HepG2 (cell line): ENCODE measurements at regions not wholly inside any gene's neighbourhood (a gene's known extent, or its start where the extent isn't known, plus 50 kb on each side); places are given as distances from the start of the nearest gene placed in this dataset.

Experiments
- ATAC-seq: fragments of 200-7000 bp; cut with Tn5 transposase; 3 replicates; pipeline ENCODE4 v1.9.1; 2020; ENCODE audit warnings: mild to moderate bottlenecking, moderate library complexity
- BruUV-seq: library from RNA; stranded (reverse); fragments of 400-500 nt; replicated peaks from 2 replicates; lab custom pipeline; 2021; lab: Mats Ljungman, UMichigan
- CTCF ChIA-PET: fragments of 300-600 bp; formaldehyde crosslinking; extraction: SDS; loops from one replicate; lab custom pipeline; 2021; ENCODE audit warnings: low total read pairs, inconsistent platforms, low intra/inter-chr PET ratio; lab: Yijun Ruan, JAX
- POLR2A ChIA-PET: fragments of 350-600 bp; sonication (Branson Sonifier 250); formaldehyde crosslinking; loops from one replicate; lab custom pipeline; 2020; ENCODE audit warnings: antibody characterized with exemption, inconsistent platforms; lab: Yijun Ruan, JAX
- DNase-seq: peaks from one replicate; pipeline ENCODE4 v3.0.0-alpha.2; 2015; ENCODE audit warnings: low spot score
- FAIRE-seq: peaks from 3 replicates; lab custom pipeline; 2011; peaks lifted over from hg19 to GRCh38; lab: Jason Lieb, UNC
- H2AFZ ChIP-seq: one replicate; pipeline ENCODE4 v1.6.1; 2011; ENCODE audit warnings: low read length, inconsistent platforms
- H3K27ac ChIP-seq: fragments of 300-600 bp; 3 replicates; pipeline ENCODE4 v1.8.0; 2011; ENCODE audit warnings: mixed run types, mild to moderate bottlenecking, mixed read lengths, low read length, inconsistent platforms; ENCODE audit not compliant: insufficient read depth; ENCODE audit errors: extremely low read length
- H3K27me3 ChIP-seq, 2 experiments: fragments of 200-600 bp in 1 of 2; 2 replicates in 1 of 2; 3 replicates in 1 of 2; pipeline versions ENCODE4 v1.6.0 to v1.8.0; 2011; ENCODE audit warnings: low read length in 2 of 2, mild to moderate bottlenecking in 2 of 2, moderate library complexity in 2 of 2, inconsistent platforms in 1 of 2; ENCODE audit not compliant: insufficient read depth in 2 of 2, control insufficient read depth in 1 of 2
- H3K36me3 ChIP-seq, 2 experiments: fragments of 200-600 bp in 1 of 2; replicated peaks in 1 of 2; 2 replicates in 1 of 2; 3 replicates in 1 of 2; pipeline versions ENCODE4 v1.5.1 to v1.8.0; 2011; ENCODE audit warnings: low read length in 2 of 2, inconsistent platforms in 1 of 2; ENCODE audit not compliant: insufficient read depth in 2 of 2, control insufficient read depth in 1 of 2
- H3K4me1 ChIP-seq: 2 replicates; pipeline ENCODE4 v1.5.1; 2012; ENCODE audit warnings: low read length, inconsistent platforms; ENCODE audit not compliant: insufficient read depth
- H3K4me2 ChIP-seq: 2 replicates; pipeline ENCODE4 v1.6.0; 2011; ENCODE audit warnings: low read depth, low read length, inconsistent platforms
- H3K4me3 ChIP-seq, 3 experiments: fragments of 200-600 bp in 1 of 3; sonication (generic), shearing (Covaris generic) in 1 of 3; replicated peaks in 1 of 3; 2 replicates each; pipeline ENCODE4 v1.5.1; 2011 to 2016; ENCODE audit warnings: low read length in 3 of 3, inconsistent platforms in 2 of 3, low read depth in 2 of 3, mild to moderate bottlenecking in 2 of 3, control low read depth in 1 of 3, mixed read lengths in 1 of 3; ENCODE audit not compliant: insufficient read depth in 1 of 3
- H3K79me2 ChIP-seq: one replicate; pipeline ENCODE4 v1.6.1; 2011; ENCODE audit warnings: low read length, inconsistent platforms; ENCODE audit not compliant: insufficient read depth
- H3K9ac ChIP-seq: 2 replicates; pipeline ENCODE4 v1.6.0; 2011; ENCODE audit warnings: mild to moderate bottlenecking, low read depth, low read length, inconsistent platforms; ENCODE audit not compliant: insufficient read depth
- H3K9me3 ChIP-seq: 2 replicates; pipeline ENCODE4 v1.5.1; 2012; ENCODE audit warnings: mild to moderate bottlenecking, low read length
- H4K20me1 ChIP-seq: 2 replicates; pipeline ENCODE4 v1.6.0; 2011; ENCODE audit warnings: inconsistent platforms, mild to moderate bottlenecking, low read length, moderate library complexity; ENCODE audit not compliant: insufficient read depth
- CBX2 ChIP-seq, 2 experiments: fragments of 200-600 bp in 1 of 2; sonication (generic); formaldehyde crosslinking in 1 of 2; IDR thresholded peaks; 2 replicates each; pipeline versions ENCODE4 v1.7.0 to v1.8.1; 2018 to 2022; ENCODE audit warnings: low read depth in 2 of 2, low read length in 1 of 2, mild to moderate bottlenecking in 1 of 2, missing genetic modification reagents in 1 of 2
- CCAR2 ChIP-seq: fragments of 200-400 bp; formaldehyde crosslinking; optimal IDR thresholded peaks from 2 replicates; pipeline ENCODE3; 2018; ENCODE audit warnings: low read depth, mild to moderate bottlenecking, low read length, moderate library complexity
- CREB1 ChIP-seq, 2 experiments: fragments of 450-650 bp in 1 of 2; IDR thresholded peaks; 2 replicates each; pipeline ENCODE4 v1.6.1; 2016 to 2017; ENCODE audit warnings: control low read depth in 1 of 2, mild to moderate bottlenecking in 1 of 2, missing compliant biosample characterization in 1 of 2, missing genetic modification characterization in 1 of 2
- RBAK ChIP-seq: sonication (generic); formaldehyde crosslinking; IDR thresholded peaks from 2 replicates; pipeline ENCODE4 v1.5.1; 2020; ENCODE audit warnings: mild to moderate bottlenecking, missing genetic modification reagents
- ZBED4 ChIP-seq: sonication (generic); formaldehyde crosslinking; IDR thresholded peaks from 2 replicates; pipeline ENCODE4 v1.4.0; 2020; ENCODE audit warnings: missing genetic modification reagents, borderline replicate concordance
- WGBS: methylation state at CpG from one replicate; pipeline ENCODE4 v1.1.6; 2017; ENCODE audit warnings: low lambda C conversion rate; 5-methylcytosine and 5-hydroxymethylcytosine counted together
- in situ Hi-C: cut with HindIII; loops from 2 replicates; pipeline ENCODE4 v1.10.0; 2017; ENCODE audit warnings: low pct_unique_long_range_greater_than_20kb; ENCODE audit not compliant: extremely low pct_ligation_motif_present
- intact Hi-C: fragments of 100-400 bp; cut with micrococcal nuclease; formaldehyde crosslinking; loops from one replicate; pipeline ENCODE4 v1.10.0; 2022; ENCODE audit not compliant: unreplicated experiment

GRCh38 chr4:156169011-156169410 lies 215.3 kb upstream of the CTSO start (continued):
- TF ChIP-seq ZBED4 (CRISPR knock-in tag), result no peak
- no peak for TF ChIP-seq CBX2 (IDR thresholded peaks at IDR 0.05; ENCODE audit: low read depth, low read length)
- no peak for TF ChIP-seq CBX2 (CRISPR knock-in tag; IDR thresholded peaks at IDR 0.05; ENCODE audit: low read depth)

- 0% methylated on average over 1 of the region's 1 CpG for WGBS
- ATAC-seq (no peak), DNase-seq (no peak), FAIRE-seq (no peak)
- ChIA-PET CTCF (no interaction called here), POLR2A (no interaction called here)
- Histone ChIP-seq H3K27me3 (no peaks in the 10 kb centered on the region), H2AFZ (no peak overlapping the region), H4K20me1 (no peaks in the 10 kb centered on the region), H3K9ac (no peak overlapping the region), H3K36me3 (no peaks in the 10 kb centered on the region), H3K9me3 (no peaks in the 10 kb centered on the region), H3K4me3 (no peak overlapping the region), H3K4me1 (no peaks in the 10 kb centered on the region), H3K4me2 (no peak overlapping the region), H3K79me2 (no peaks in the 10 kb centered on the region), H3K27ac (no peak overlapping the region)
- intact Hi-C loops (no loop called here), in situ Hi-C loops (no loop called here)
- BruUV-seq, result no TSS peak
- TF ChIP-seq CREB1 (IDR thresholded peaks at IDR 0.05) (peak; percentile 68), CREB1 (CRISPR knock-in tag; IDR thresholded peaks at IDR 0.05) (no peak), RBAK (CRISPR knock-in tag) (no peak), CCAR2 (no peak)
Measured at GRCh38 chr4:156168288-156168687, 214.6 kb upstream of the CTSO start.
